RWPE1 (cell line): ENCODE measurements at regions not wholly inside any gene's neighbourhood (a gene's known extent, or its start where the extent isn't known, plus 50 kb on each side); places are given as distances from the start of the nearest gene placed in this dataset.
A peak's percentile ranks its signal among the peaks of the same experiment; 100 is the strongest.
"Not testable (repeated sequence)": the region's sequence is repeated elsewhere in the genome, so short reads cannot be mapped to it uniquely, and the experiment has no call there.

ENCODE experiments used
- CTCF ChIA-PET: fragments of 350-600 bp; sonication (Branson Sonifier 250); formaldehyde crosslinking; extraction: SDS; loops from one replicate; lab custom pipeline; 2021; lab: Yijun Ruan, JAX
- POLR2A ChIA-PET: fragments of 400-600 bp; formaldehyde crosslinking; extraction: SDS; loops from one replicate; lab custom pipeline; 2020; ENCODE audit warnings: antibody characterized with exemption; ENCODE audit not compliant: low non-redundant PET; lab: Yijun Ruan, JAX
- DNase-seq: peaks from one replicate; pipeline ENCODE4 v3.0.0; 2012; ENCODE audit warnings: low spot score
- H3K27ac ChIP-seq: fragments of 450-650 bp; 2 replicates; pipeline ENCODE4 v1.5.1; 2017
- CTCF ChIP-seq: fragments of 450-650 bp; conservative IDR thresholded peaks from 2 replicates; pipeline ENCODE4 v1.5.1; 2017; ENCODE audit warnings: low read depth, mild to moderate bottlenecking

GRCh38 chr5:93682471-93683404 lies 58.7 kb downstream of the POU5F2 start:
- not testable (repeated sequence) for H3K27ac ChIP-seq, DNase-seq
- POLR2A ChIA-PET = interaction anchor here (0.6 kb wide), 1 partner anchor 37 kb away, joined by 5 read pairs; no protein-coding TSS in a partner anchor
- CTCF ChIA-PET = interaction anchor here (0.6 kb wide), 1 partner anchor 592 kb away, joined by 5 read pairs; no protein-coding TSS in a partner anchor

GRCh38 chr5:93681432-93681831 lies 60.0 kb downstream of the POU5F2 start:
- POLR2A ChIA-PET = no interaction called here
- no peak overlapping the region for H3K27ac ChIP-seq
- DNase-seq = no peak
- TF ChIP-seq CTCF = no peak
- CTCF ChIA-PET = interaction anchor here (0.5 to 0.6 kb wide), 4 partner anchors 18 to 385 kb away, joined by 3 to 5 read pairs (median 4); no protein-coding TSS in a partner anchor

GRCh38 chr5:93677359-93677891 lies 64.0 kb downstream of the POU5F2 start:
- H3K27ac ChIP-seq = no peak overlapping the region
- TF ChIP-seq CTCF = no peak
- ChIA-PET CTCF (interaction anchor here (0.6 to 0.8 kb wide), 3 partner anchors 11 to 1539 kb away, joined by 3 read pairs; no protein-coding TSS in a partner anchor), POLR2A (no interaction called here)
- DNase-seq = peak; percentile 48

GRCh38 chr5:93676704-93677103 lies 64.7 kb downstream of the POU5F2 start:
- H3K27ac ChIP-seq = no peak overlapping the region
- ChIA-PET POLR2A (no interaction called here), CTCF (interaction anchor here (0.6 to 0.7 kb wide), 2 partner anchors 11 to 121 kb away, joined by 3 read pairs; no protein-coding TSS in a partner anchor)
- TF ChIP-seq CTCF = no peak
- no peak for DNase-seq

- ChIA-PET POLR2A (no interaction called here), CTCF (interaction anchor here (0.7 kb wide), 1 partner anchor 120 kb away, joined by 3 read pairs; no protein-coding TSS in a partner anchor)
- no peak overlapping the region for H3K27ac ChIP-seq
- no peak for DNase-seq
- no peak for TF ChIP-seq CTCF
These were observed 65.6 kb downstream of the POU5F2 start for GRCh38 chr5:93675460-93676450.

- CTCF ChIA-PET = no interaction called here
- POLR2A ChIA-PET = no interaction called here
- H3K27ac ChIP-seq = no peak overlapping the region
These were observed 66.4 kb downstream of the POU5F2 start for GRCh38 chr5:93674866-93675459.

More at GRCh38 chr5:93674866-93675459, 66.4 kb downstream of the POU5F2 start:
- no peak for TF ChIP-seq CTCF
- DNase-seq = no peak
